Stimulated activated naive B cell treated with anti-CD40 and anti-IgM and Interleukin-4, amounts not matched to agents 10 μg/mL and 1 μg/mL and 100 μg/mL, for 72 hours (primary cell): ENCODE measurements at regions not wholly inside any gene's neighbourhood (a gene's known extent, or its start where the extent isn't known, plus 50 kb on each side); places are given as distances from the start of the nearest gene placed in this dataset.

ENCODE experiments used
- ATAC-seq, 2 donors: fragments of 150-1000 bp; cut with Tn5 transposase; replicated peaks; 2 replicates each; pipeline ENCODE4 v1.10.0; 2021; ENCODE audit warnings: moderate library complexity in 1 of 2
- DNase-seq: peaks from one replicate; pipeline ENCODE4 v3.0.0; 2021
- H3K27ac Mint-ChIP-seq: one replicate; pipeline ENCODE4 v1.8.0; 2022; ENCODE audit warnings: mild to moderate bottlenecking, mixed read lengths
- H3K27me3 Mint-ChIP-seq, 2 donors: one replicate each; pipeline ENCODE4 v1.8.0; 2022; ENCODE audit warnings: mixed read lengths in 2 of 2
- H3K36me3 Mint-ChIP-seq, 2 donors: one replicate each; pipeline ENCODE4 v1.8.0; 2022; ENCODE audit warnings: mixed read lengths in 2 of 2, mild to moderate bottlenecking in 1 of 2
- H3K4me1 Mint-ChIP-seq, 2 donors: one replicate each; pipeline ENCODE4 v1.8.0; 2022; ENCODE audit warnings: mixed read lengths in 2 of 2, mild to moderate bottlenecking in 1 of 2
- H3K4me3 Mint-ChIP-seq, 2 donors: one replicate each; pipeline ENCODE4 v1.8.0; 2022; ENCODE audit warnings: mild to moderate bottlenecking in 2 of 2, mixed read lengths in 2 of 2, moderate library complexity in 1 of 2
- H3K9me3 Mint-ChIP-seq, 2 donors: one replicate each; pipeline ENCODE4 v1.8.0; 2022; ENCODE audit warnings: mixed read lengths in 2 of 2, mild to moderate bottlenecking in 1 of 2

DNA sequence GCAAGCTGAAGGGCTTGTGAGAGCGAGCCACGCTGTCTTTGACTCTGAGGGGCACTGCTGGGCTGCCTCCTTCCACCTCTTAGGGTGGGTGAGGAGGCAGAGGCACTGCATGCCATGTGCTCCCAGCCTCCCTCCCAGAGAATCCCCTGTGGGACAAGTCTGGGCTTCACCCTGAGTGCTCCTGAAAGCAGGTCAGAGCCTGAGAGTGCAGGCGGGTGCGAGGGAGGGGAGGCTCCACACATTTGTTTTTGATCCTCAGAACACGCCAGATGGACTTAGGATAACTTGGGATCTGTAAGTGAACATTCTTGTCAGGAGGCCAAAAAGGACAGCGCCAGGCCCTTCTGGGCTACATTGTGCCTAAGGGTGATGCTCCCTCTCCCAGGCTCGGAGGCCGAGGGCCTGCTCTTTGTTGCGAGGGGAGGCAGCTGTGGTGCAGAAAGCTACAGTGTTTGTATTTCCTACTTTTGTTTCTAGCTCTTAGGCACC, 155.4 kb downstream of the TMX1 start:
- Mint-ChIP-seq H3K27me3 (peaks cover 9 to 10% of the 10 kb centered on the region in 2 donors), H3K27ac (no peak overlapping the region), H3K4me1 (no peaks in the 10 kb centered on the region), H3K9me3 (no peaks in the 10 kb centered on the region), H3K4me3 (no peak overlapping the region), H3K36me3 (no peaks in the 10 kb centered on the region)
- ATAC-seq (no peak), DNase-seq (no peak)

DNA sequence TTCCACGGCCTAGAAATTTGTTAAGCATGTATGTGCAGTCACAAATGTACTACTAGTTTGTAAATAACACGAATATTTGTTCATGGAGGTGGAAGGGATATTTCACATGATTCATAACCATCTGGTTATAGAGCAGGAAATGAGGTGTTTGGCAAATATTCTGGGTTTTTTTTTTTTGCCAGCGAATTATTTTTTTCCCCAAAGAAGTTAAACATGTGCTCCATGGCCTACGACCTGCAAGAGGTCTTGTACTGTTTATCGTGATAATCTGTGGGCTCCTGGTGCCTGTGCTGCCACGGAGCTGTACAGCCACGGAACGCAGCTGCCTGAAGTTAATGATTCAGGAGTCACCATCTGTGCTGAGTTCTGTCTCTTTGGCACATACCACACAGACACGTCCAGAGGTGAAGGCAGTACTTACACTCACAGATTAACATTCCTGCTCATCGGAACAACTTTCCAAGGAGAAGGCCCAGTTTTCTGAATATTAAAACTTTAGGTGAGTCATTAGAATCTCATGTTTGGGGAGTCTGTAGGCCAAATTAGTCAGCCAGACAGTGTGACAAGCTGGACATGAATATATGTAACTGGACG, 156.3 kb downstream of the TMX1 start:
- H3K9me3 Mint-ChIP-seq = no peaks in the 10 kb centered on the region
- H3K27ac Mint-ChIP-seq = no peak overlapping the region
- no peaks in the 10 kb centered on the region for H3K4me1 Mint-ChIP-seq
- no peak for DNase-seq
- no peak for ATAC-seq
- peaks cover 8 to 10% of the 10 kb centered on the region in 2 donors for H3K27me3 Mint-ChIP-seq
- no peaks in the 10 kb centered on the region for H3K36me3 Mint-ChIP-seq
- no peak overlapping the region for H3K4me3 Mint-ChIP-seq

DNA sequence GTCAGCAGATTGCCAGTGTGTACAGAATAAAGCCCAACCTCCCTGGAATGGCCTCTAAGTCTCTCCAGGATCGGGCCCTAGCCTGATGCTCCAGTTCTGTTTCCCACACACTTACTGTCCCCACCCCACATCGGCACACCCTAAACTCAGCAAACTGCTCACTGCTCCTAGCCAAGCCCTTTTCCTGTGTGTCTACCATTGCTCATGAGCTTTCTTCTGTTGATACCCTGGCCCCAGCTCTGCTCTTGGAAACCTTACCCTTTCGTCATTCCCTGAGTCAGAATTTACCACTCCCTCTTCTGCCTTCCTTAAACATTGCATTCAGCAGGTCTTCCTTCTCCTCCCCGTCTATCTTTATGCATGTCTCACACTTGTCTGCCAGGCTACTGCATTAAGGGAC, 158.9 kb downstream of the TMX1 start:
- no peak for DNase-seq
- Mint-ChIP-seq H3K27me3 (peaks cover 8 to 10% of the 10 kb centered on the region in 2 donors), H3K36me3 (no peaks in the 10 kb centered on the region), H3K9me3 (no peaks in the 10 kb centered on the region), H3K4me3 (no peak overlapping the region), H3K27ac (no peak overlapping the region), H3K4me1 (no peaks in the 10 kb centered on the region)
- ATAC-seq = no peak

DNA sequence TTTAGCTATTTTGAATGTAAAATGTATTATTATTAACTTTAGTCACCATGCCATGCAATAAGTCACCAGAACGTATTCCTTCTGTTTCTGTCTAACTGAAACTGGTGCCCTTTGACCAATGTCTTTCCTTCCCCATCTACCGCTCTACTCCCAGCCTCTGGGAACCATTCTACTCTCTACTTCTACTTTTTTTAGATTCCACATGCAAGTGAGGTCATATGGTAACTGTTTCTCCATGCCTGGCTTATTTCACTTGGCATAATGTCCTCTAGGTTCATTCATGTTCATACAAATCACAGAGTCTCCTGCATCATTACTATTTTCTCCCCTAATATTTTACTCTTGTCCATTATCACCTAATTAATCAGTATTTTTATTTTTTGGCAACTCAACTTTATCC, 160.1 kb downstream of the TMX1 start:
- DNase-seq (no peak), ATAC-seq (no peak)
- H3K27ac Mint-ChIP-seq = no peak overlapping the region
- no peaks in the 10 kb centered on the region for H3K36me3 Mint-ChIP-seq
- H3K9me3 Mint-ChIP-seq = no peaks in the 10 kb centered on the region
- peaks cover 6 to 8% of the 10 kb centered on the region in 2 donors for H3K27me3 Mint-ChIP-seq
- no peaks in the 10 kb centered on the region for H3K4me1 Mint-ChIP-seq
- H3K4me3 Mint-ChIP-seq = no peak overlapping the region

DNA sequence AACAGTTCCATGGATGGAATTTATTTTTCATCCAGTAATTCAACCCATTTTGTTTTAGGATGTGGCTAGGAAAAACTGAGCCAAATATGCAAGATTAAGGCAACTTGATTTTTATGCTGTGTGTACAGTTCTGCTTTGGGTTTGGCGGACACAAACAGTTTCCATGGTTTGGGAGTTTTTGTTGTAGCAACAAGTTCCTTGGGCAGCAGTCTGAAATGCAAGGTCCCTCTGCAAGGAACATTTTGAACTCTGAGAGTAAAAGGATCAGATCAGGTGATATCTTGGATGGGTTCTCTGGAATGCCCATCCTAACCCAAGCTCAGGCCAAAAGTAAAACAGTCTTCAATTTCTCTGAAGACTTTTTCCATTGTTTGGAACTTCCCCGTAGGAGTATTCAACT, 161.2 kb downstream of the TMX1 start:
- no peaks in the 10 kb centered on the region for H3K4me1 Mint-ChIP-seq
- H3K27me3 Mint-ChIP-seq = peaks cover 6 to 14% of the 10 kb centered on the region in 2 donors
- H3K9me3 Mint-ChIP-seq = no peaks in the 10 kb centered on the region
- no peak overlapping the region for H3K27ac Mint-ChIP-seq
- no peak for DNase-seq
- ATAC-seq = no peak
- H3K36me3 Mint-ChIP-seq = no peaks in the 10 kb centered on the region
- H3K4me3 Mint-ChIP-seq = no peak overlapping the region

DNA sequence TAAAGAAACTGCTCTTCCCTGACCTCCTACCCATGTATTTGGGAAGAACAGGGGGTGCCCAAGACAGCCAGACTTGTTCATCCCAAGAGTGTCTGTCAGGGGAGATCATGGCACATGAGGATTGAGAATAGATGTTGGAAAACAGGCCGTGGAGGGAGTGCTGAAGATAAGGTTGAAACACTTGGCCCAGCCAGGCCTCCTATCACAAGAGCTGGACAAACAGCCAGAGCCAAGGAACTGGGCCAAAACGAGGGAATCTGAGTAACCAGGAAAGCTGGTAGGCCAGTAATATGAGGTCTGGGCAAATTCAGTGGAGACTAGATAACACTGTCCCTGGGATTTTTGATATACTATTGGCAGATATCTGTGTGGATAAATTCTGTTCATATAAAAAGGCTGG, 161.7 kb downstream of the TMX1 start:
- Mint-ChIP-seq H3K4me1 (no peaks in the 10 kb centered on the region), H3K27me3 (peaks cover 6 to 14% of the 10 kb centered on the region in 2 donors), H3K9me3 (no peaks in the 10 kb centered on the region), H3K4me3 (no peak overlapping the region), H3K27ac (no peak overlapping the region), H3K36me3 (no peaks in the 10 kb centered on the region)
- DNase-seq (no peak), ATAC-seq (no peak)

DNA sequence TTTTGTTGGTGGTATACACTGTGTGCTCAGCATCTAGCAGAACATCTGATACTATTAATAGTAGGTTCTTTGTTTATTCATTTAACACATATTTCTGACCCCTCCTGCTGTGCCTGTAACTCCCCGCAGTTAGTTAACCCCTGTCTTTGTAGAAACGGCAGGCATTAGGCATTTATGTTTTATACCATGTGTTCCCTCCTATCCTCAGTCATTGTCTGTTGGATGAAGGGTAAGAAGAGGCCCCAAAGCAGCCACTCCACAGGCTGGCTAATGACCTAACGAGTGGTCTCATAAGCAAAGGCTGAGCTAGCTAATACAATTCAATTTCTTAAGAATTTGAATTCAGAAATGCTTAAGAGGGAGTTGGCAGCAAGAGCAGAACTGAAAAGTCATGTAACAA, 170.8 kb downstream of the TMX1 start:
- H3K36me3 Mint-ChIP-seq = peaks cover 0 to 3% of the 10 kb centered on the region in 2 donors
- no peak overlapping the region for H3K4me3 Mint-ChIP-seq
- no peaks in the 10 kb centered on the region for H3K4me1 Mint-ChIP-seq
- H3K27ac Mint-ChIP-seq = no peak overlapping the region
- peaks cover 20 to 34% of the 10 kb centered on the region in 2 donors for H3K27me3 Mint-ChIP-seq
- H3K9me3 Mint-ChIP-seq = peaks cover under 1 to 6% of the 10 kb centered on the region in 2 donors
- no peak for DNase-seq
- no peak for ATAC-seq

DNA sequence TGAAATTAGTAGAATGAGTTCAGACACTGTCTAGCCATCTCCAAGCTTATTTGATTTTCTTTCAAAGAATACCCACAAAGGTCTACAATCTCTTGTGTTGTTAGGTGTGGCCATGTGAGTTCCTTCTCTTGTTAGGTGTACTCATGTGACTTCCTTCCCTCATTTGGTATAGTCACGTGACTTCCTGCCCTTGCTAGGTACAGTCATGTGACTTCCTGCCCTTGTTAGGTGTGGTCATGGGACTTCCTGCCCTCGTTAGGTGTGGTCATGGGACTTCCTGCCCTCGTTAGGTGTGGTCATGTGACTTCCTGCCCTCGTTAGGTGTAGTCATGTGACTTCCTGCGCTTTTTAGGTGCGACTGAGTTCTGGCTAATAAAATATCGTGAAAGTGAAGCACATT, 179.6 kb downstream of the TMX1 start:
- ATAC-seq = no peak
- H3K4me3 Mint-ChIP-seq = no peak overlapping the region
- no peak for DNase-seq

DNA sequence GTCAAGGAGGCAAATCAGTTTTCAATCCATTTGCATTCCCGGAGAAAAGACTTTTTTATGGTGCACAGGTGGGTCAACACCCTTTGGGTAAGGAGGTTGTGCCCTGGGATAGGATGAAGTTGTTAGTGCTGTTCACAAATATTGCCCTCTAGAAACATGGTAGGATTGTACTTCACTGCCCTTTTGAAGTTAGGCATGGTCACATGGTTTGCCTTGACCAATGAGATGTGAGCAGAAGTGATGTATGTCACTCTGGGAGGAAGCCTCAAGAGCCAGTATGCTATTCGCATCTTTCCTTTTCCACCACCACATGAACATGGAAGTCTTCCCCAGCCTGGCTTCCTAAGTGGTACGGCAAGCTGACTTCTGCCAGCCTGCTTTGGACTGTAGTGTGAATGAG, 182.7 kb downstream of the TMX1 start:
- Mint-ChIP-seq H3K27ac (no peak overlapping the region), H3K9me3 (peaks cover 9 to 11% of the 10 kb centered on the region in 2 donors), H3K4me3 (no peak overlapping the region), H3K4me1 (peaks cover 0 to 2% of the 10 kb centered on the region in 2 donors), H3K36me3 (no peaks in the 10 kb centered on the region), H3K27me3 (peaks cover 2 to 4% of the 10 kb centered on the region in 2 donors)
- DNase-seq (no peak), ATAC-seq (no peak)

More for the DNA sequence above, 179.6 kb downstream of the TMX1 start:
- peaks cover 0 to 2% of the 10 kb centered on the region in 2 donors for H3K36me3 Mint-ChIP-seq
- H3K27ac Mint-ChIP-seq = no peak overlapping the region
- H3K27me3 Mint-ChIP-seq = peaks cover 24 to 26% of the 10 kb centered on the region in 2 donors
- H3K9me3 Mint-ChIP-seq = peaks cover 14% of the 10 kb centered on the region in 2 donors
- peaks cover 0 to 2% of the 10 kb centered on the region in 2 donors for H3K4me1 Mint-ChIP-seq

DNA sequence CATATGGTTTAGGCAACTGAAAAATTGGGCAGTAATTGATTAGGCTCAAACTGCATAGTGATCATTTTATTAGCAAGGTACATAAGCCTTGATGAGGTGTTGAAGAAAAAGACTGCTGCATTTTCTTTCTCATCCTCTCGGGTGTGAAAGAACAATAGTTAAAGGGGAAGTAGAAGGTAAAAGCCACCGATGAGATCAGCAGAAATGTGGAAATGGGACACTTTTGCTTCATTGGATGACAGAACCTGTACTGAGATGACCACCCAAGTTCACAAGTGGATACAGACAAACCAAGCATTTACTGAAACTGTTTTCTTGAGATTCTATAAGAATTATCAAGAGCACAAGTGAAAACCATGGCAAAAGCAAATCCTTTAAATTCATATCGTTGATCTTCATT, 184.0 kb downstream of the TMX1 start:
- ATAC-seq = peak; percentile 66 to 74
- no peaks in the 10 kb centered on the region for H3K36me3 Mint-ChIP-seq
- no peak overlapping the region for H3K27ac Mint-ChIP-seq
- H3K4me1 Mint-ChIP-seq = peaks cover 0 to 2% of the 10 kb centered on the region in 2 donors
- DNase-seq = no peak
- peaks cover 6 to 8% of the 10 kb centered on the region in 2 donors for H3K27me3 Mint-ChIP-seq
- H3K4me3 Mint-ChIP-seq = no peak overlapping the region
- H3K9me3 Mint-ChIP-seq = peaks cover 6 to 9% of the 10 kb centered on the region in 2 donors

DNA sequence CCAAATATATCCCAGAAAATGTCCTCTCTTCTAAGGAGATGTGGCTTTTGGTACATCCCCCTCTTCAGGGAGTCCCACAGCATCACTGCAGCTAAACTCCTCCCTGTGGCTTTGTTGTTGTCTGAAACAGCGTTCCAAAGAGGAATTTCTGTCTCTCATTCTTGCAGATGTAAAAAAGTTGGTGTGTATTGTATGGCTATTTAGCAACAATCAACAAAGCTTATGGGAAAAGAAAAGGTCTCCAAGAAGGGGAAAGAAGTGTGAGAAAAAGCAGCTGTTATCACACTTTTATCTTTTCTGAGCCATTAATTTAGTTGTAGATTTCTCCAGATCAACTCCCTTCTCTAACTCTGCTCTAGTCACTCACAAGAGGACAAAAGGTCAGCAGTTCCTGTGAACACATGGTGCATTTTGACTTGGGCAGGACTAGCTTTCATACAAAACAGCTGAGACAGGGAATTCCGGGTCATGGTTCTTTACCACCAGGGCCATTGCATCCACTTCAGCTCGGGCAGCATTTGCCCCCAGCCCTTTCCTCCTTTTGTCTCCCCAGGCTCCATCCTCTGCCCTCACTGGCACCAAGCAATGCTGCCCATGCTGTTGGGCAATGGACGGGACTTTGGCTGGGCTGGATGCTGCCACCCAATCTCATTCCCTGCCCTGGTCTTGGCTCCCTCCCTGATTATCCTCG, 184.7 kb downstream of the TMX1 start:
- Mint-ChIP-seq H3K27me3 (peaks cover 6 to 8% of the 10 kb centered on the region in 2 donors), H3K9me3 (peaks cover 6 to 7% of the 10 kb centered on the region in 2 donors), H3K4me3 (no peak overlapping the region), H3K36me3 (no peaks in the 10 kb centered on the region), H3K4me1 (peaks cover 4 to 5% of the 10 kb centered on the region in 2 donors), H3K27ac (no peak overlapping the region)
- ATAC-seq = no peak
- DNase-seq = no peak

DNA sequence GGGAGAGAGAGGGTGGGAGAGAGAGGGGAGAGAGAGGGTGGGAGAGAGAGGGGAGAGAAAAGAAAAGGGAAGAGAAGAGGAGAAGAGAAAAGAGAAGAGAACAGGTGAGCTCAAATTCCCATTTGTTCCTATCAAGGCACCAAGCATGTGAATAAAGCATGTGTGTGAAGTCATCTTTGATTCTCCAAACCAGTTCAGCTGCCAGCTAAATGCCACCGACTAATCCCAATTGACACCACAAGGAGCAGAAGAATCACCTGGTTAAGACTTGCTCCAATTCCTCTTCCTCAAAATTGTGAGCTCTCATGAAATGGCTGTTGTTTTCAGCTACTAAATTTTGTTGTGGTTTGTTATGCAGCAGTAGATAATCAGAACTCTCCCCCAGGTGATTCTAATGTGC, 188.9 kb downstream of the TMX1 start:
- Mint-ChIP-seq H3K4me1 (peaks cover 4 to 15% of the 10 kb centered on the region in 2 donors), H3K36me3 (no peaks in the 10 kb centered on the region)
- no peak for ATAC-seq

DNA sequence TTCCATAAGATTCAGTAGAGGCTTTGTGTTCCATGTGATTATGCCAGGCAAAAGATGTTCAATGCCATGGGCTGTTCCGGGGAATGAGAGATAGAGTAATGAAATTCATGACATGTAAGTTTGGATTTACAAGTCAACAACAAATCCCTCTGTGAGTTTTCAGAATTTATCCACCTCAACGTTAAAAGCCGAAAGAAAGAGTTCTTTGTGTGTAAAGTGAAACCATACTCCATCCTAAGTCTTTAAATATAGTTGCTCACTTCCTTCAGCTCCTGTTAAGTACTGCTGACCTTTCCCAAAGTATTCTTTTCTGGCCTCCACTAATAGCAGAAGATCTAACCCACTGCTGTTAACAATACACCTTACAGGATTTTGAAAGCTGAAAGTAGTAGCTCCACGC, 190.0 kb downstream of the TMX1 start:
- no peak overlapping the region for H3K27ac Mint-ChIP-seq
- no peaks in the 10 kb centered on the region for H3K36me3 Mint-ChIP-seq
- DNase-seq (no peak), ATAC-seq (no peak)
- peaks cover 4 to 15% of the 10 kb centered on the region in 2 donors for H3K4me1 Mint-ChIP-seq
- no peak overlapping the region for H3K4me3 Mint-ChIP-seq
- H3K27me3 Mint-ChIP-seq = peaks cover 6 to 8% of the 10 kb centered on the region in 2 donors
- no peaks in the 10 kb centered on the region for H3K9me3 Mint-ChIP-seq

More for the DNA sequence above, 188.9 kb downstream of the TMX1 start:
- DNase-seq = no peak
- Mint-ChIP-seq H3K27ac (no peak overlapping the region), H3K4me3 (no peak overlapping the region), H3K9me3 (no peaks in the 10 kb centered on the region), H3K27me3 (peaks cover 6 to 8% of the 10 kb centered on the region in 2 donors)

DNA sequence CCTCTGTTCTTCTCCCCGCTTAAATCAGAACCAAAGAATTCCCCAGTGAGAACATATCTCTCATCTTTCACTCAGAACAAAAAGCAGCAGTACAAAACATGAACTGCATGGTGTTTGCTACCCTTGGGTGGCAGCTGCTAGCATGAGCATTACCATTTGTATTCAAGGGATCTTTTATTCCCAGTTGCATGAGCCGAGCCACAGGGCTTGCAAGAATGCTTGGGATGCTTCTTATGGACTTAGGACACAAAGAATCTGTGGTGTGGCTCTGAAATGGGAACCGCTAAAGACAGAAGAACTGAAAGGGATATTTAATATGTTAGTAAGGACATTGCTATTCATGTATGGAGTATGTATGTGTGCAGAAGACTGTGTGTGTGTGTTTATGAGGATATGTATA, 190.6 kb downstream of the TMX1 start:
- H3K27me3 Mint-ChIP-seq = peaks cover 6 to 8% of the 10 kb centered on the region in 2 donors

More for the DNA sequence above, 190.6 kb downstream of the TMX1 start:
- no peaks in the 10 kb centered on the region for H3K36me3 Mint-ChIP-seq
- no peak overlapping the region for H3K4me3 Mint-ChIP-seq
- DNase-seq (no peak), ATAC-seq (peak in 1 of 2 donors; percentile 8)
- H3K4me1 Mint-ChIP-seq = peaks cover 4 to 15% of the 10 kb centered on the region in 2 donors
- H3K9me3 Mint-ChIP-seq = no peaks in the 10 kb centered on the region
- H3K27ac Mint-ChIP-seq = no peak overlapping the region
